Glomerular visceral epithelial cell (primary cell): ENCODE measurements at regions not wholly inside any gene's neighbourhood (a gene's known extent, or its start where the extent isn't known, plus 50 kb on each side); places are given as distances from the start of the nearest gene placed in this dataset.
A peak's percentile ranks its signal among the peaks of the same experiment; 100 is the strongest.
"Not testable (repeated sequence)": the region's sequence is repeated elsewhere in the genome, so short reads cannot be mapped to it uniquely, and the experiment has no call there.

Source experiments
- DNase-seq: peaks from one replicate; pipeline ENCODE4 v3.0.0-alpha.2; 2016; ENCODE audit errors: extremely low spot score

DNA sequence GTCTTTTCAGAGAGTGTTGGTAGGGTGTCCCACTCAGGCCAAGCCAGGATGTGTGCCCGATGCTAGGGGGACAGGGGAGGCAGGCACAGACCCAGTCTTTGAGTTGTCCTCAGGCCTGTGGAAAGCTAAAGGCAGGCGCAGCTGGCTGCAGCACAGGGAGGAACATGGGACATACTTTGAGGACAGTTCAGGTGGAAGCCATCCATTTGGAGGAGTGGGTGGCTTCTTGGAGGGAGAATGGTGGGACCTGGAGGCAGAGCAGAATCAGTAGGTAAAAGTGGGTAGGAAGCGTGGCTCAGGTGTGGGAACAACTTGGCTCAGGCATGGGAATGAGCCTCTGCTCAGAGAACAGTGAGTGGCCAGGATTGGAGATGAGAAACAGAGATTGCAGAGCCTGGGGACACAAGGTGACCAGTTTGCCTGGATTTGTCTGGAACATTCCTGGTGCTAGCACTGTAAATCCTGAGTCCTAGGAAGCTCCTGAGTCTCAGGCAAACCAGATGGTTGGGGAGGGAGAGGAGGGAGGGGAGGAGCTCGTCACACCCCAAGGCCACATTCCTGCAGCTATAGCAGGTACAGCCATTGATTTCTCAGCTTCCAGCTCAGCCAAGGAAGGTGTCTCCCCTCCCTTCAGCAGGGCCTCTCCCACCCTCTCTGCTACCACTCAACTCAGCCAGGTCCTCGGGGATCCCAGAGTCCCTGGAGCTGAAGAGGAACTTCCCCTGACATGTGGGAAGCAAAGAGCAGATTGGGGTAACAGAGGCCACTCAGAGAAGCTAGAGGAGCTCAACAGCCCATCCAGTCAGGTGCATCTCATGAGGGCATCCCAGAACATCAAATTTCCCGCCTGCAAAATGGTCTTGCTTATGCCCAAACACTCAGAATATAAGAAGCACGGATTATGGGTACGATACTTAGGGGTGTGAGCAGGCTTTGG, 65.2 kb upstream of the TINAGL1 start:
- no peak for DNase-seq

DNA sequence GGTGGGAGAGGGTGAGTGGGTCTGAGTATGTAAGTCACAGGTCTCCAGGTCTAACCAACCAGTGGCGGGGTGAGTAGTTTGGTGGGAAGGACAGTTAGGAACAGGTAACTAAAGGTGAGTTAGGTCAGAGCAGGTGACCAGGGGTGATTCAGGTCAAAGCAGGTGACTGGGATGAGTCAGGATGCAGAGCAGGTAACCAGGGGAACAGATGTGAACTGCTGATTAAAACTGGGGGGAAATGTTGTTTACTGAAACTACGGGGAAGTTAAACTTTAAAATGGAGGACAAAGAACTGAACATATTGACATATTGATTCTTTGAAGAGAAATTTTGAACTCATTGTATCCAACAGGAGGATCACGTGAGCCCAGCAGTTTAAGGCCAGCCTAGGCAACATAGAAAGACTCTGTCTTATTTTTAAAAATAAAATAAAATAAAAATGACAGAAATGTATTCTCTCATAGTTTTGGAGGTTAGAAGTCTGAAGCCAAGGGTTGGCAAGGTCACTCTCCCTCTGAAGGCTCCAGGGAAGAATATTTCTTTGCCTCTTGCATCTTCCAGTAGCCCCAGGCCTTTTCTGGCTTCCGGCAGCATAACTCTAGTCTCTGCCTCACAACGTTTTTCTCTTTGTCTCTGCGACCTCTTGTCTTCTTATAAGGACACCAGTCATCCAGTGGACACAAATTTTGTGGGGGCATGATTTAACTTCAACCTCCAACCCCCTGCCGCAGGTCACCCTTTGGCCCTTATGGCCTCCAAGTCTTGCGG, 64.3 kb upstream of the TINAGL1 start:
- no peak for DNase-seq

DNA sequence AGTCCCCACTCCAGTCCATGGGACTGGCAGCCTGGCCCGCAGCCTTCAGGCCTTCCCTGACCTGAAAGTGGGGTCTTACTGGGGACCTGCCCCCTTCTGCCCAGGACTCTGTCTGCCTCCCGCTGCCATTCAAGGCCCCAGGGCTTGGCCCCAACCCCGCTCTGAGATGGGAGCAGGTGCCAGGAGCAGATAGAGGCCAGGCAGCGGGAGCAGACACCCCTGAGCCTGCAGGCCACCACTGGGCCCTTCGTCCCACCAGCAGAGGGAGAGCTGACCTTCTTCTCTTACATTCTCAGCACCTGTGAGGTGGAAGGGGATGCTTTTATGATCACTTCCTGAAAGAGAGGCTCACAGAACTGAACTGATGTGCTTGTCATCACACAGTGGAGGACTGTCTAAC, 62.2 kb upstream of the TINAGL1 start:
- DNase-seq: no peak

DNA sequence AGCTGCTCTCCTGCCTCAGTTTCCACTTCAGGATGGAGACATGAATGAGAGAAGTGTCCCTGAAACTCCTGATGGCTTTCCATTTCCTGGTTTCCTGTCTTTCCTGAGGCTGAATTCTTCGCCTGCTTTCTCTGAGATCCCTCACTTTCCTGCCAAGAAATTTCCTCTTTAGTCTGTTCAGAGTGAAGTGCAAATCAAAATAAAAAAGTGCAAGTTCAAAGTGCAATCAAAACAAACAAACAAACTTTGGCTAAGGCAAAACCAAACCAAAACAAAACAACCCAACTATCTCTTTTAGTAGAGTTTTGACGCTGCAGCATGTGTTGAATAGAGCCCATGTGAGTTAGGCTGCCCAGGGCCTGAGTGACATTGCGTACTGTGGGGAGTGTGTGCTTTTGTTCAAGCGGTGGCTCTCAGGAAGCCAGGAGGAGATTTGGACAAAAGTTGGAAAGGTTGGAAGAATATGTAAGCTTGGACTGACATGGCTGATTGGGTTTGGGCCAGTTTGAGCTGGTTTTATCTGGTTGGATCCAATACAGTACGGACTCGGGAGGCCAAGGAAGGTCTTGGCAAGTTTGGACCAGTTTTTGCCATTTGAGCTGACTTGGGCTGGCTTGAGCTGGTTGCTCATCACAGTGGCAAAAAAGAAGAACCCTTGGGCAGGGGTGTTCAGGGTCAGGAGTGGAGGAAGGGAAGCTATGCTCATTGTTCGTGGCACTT, 61.1 kb upstream of the TINAGL1 start:
- no peak for DNase-seq

DNA sequence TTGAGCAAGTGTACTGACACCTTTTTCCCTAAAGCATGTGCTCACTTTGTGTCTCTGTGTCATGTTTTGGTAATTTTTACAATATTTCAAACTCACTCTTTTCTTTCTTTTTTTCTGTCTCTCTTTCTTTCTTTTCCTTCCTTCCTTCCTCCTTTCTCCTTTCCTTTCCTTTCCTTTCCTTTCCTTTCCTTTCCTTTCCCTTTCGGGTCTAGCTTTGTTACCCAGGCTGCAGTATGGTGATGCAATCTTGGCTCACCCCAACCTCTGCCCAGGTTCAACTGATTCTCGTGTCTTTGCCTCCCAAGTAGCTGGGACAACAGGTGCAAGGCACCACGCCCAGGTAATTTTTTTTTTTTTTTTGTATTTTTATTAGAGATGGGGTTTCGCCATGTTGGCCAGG, 60.4 kb upstream of the TINAGL1 start:
- DNase-seq: no peak

DNA sequence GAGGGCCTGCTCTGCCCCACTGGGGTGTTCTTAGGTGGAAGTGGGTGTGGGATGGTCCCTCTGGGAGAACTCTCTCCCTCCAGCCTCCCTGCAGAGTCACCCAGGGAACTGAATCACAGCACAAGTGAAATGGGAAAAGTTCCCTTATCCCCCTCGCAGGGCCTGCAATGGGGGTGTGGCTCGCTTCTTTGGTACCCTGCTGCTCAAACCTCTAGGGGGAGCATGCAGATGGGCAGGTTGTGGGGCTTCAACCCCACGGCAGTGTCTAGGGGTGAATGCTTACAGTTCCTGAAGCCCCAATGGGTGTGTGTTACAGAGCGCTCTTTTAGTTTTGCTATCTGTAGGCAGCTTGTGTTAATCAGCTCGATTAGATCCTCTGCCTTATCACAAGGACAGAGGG, 59.0 kb upstream of the TINAGL1 start:
- no peak for DNase-seq

DNA sequence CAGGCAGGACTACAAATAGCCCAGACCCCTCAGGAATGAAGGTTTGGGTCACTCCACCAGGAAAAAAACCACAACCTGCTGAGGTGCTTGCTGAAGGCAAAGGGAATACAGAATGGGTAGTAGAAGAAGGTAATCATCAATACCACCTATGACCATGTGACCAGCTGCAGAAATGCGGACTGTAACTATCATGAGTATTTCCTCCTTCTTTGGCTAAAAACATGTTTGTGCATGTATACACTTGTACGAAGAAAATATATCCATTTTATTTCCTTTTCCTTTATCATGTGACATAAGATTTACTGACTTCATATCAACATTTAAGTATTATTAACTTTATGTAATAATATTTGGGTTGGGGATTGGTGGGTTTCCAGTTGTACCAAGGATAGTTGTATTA, 58.3 kb upstream of the TINAGL1 start:
- DNase-seq: not testable (repeated sequence)

DNA sequence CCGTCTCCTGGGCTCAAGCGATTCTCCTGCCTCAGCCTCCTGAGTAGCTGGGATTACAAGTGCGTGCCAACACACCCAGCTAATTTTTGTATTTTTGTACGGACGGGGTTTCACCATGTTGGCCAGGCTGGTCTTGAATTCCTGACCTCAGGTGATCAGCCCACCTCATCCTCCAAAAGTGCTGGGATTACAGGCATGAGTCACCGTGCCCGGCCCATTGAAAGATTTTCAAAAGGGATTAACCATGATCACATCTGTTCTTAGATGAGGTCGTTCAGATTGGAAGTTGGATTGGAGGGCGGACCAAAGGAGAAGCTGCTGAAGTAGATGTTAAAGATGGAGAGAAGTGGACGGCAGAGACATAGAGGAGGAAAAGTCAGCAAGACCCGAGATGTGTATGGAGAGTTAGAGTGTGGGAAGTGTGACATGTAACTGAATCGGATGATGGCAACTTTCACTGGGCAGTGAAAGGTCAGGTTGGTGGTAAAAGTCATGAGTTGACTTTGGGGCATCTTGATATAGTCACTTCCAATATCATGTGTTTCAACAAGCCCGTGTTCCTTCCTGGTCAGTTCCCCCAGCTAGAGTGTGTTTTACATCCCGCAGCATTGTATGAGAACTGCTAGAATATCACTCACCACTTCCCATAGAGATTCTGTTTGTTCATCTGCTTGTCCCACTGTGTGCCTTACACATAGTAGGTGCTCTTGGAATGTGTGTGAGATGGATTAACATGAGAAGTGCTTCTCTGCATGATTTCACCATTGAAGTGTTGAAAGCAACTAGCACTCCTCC, 54.4 kb upstream of the TINAGL1 start:
- DNase-seq: no peak

DNA sequence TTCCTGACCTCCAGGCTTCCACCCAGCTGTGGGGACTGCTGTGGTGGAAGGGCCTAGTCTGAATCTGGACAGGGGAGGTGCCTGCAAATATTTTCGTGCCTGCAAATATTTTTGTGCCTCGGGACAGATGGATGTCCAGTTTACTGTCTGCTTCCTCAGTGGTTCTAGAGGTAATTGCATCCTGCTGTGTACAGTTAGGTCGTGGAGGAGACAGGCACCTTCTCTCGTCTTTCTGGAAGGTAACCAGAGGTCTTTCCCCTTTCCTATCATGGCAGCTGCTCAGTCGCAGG, 53.8 kb upstream of the TINAGL1 start:
- no peak for DNase-seq

DNA sequence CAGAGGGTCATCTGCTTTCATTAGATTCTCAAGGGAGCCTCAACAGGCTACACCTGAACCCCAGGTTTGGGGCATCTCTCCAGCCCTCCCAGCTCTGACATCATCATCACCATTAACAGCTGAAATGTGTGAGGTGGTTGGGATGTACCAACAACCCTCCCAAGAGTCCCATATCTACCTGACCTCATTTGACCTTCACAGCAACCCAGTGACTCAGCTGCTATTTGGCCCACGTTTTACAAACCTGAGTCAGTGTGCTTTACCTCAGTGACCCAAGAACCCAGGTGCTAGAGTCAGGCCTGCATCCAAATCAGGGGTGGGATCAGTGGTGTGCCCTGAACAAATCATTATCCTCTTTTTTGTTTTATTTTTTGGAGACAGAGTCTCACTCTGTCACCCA, 53.3 kb upstream of the TINAGL1 start:
- peak; percentile 38 for DNase-seq

DNA sequence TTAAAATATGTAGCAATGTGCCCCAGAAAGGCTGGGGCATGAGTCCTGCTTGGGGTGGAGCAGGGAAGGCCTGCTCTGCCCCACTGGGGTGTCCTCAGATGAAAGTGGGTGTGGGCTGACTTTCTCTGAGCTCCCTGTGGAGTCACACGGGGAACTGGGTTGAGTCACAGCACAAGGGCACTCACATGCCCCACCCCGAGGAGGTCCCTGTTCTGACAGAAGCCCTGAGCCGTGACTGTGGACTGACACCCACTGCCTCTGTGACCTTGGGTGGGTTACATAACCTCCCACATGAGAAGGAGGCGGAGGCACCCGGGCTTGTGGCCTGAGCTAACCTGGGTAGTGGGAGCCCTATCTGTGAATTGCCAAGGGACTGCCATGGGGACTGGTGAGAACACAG, 52.5 kb upstream of the TINAGL1 start:
- peak; percentile 20 for DNase-seq

DNA sequence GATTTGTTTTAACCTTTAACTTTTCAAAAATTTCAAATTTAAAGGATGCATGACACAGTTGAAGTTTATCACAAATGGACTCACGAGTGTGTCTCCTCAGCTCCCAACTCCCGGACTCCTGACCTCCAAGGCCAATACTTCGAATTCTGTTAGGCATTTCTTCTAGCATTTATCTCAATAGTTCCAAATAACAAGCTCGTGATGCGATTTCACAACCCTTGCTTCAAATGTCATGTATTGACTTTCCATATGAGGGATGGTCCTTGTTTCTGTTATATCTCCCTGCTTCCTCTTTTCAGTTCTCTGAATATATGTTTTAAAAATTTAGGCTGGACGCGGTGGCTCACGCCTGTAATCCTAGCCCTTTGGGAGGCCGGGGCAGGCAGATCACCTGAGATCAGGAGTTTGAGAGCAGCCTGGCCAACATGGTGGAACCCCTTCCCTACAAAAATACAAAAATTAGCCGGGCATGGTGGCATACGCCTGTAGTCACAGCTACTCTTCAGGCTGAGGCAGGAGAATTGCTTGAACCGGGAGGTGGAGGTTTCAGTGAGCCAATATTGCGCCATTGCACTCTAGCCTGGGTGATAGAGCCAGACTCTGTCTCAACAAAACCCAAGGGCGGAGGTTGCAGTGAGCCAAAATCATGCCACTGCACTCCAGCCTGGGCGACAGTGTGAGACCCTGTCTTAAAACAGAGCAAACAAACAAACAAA, 52.0 kb upstream of the TINAGL1 start:
- DNase-seq: no peak
